ENCODE measurements at regions not wholly inside any gene's neighbourhood (a gene's known extent, or its start where the extent isn't known, plus 50 kb on each side); places are given as distances from the start of the nearest gene placed in this dataset.
"Not testable (repeated sequence)": the region's sequence is repeated elsewhere in the genome, so short reads cannot be mapped to it uniquely, and the experiment has no call there.

- no peaks in the 10 kb centered on the region for H3K79me2 ChIP-seq (ENCODE audit: control insufficient read depth, insufficient read depth, low read length)
- H4K20me1 ChIP-seq (ENCODE audit: control insufficient read depth, extremely low read depth, insufficient read depth, low read length) = no peaks in the 10 kb centered on the region
- no peak overlapping the region for H3K4me3 ChIP-seq (replicated peaks in 1 of 4; ENCODE audit: control extremely low read depth in 1 of 4, insufficient read depth in 1 of 4, low read depth in 3 of 4, low read length in 4 of 4)
- H3K27me3 ChIP-seq (ENCODE audit: control insufficient read depth, insufficient read depth, low read length) = no peaks in the 10 kb centered on the region
- no peak overlapping the region for H3K4me2 ChIP-seq (ENCODE audit: extremely low read depth, insufficient read depth, low read length)
- TF ChIP-seq EZH2 (IDR thresholded peaks at IDR 0.05; ENCODE audit: low read length, missing control alignments) (no peak), CTCF (conservative IDR thresholded peaks at IDR 0.05 in 1 of 2, IDR thresholded peaks at IDR 0.05 in 1 of 2; ENCODE audit: low read depth in 1 of 2, low read length in 2 of 2) (no peak)
- DNase-seq (ENCODE audit: low read depth in 2 of 2) = no peak
- H3K4me1 ChIP-seq (ENCODE audit: control insufficient read depth, extremely low read depth, insufficient read depth, low read length) = no peaks in the 10 kb centered on the region
- H3K27ac ChIP-seq (ENCODE audit: insufficient read depth, low read length) = no peak overlapping the region
- H2AFZ ChIP-seq (ENCODE audit: low read length) = no peak overlapping the region
- H3K9me3 ChIP-seq (ENCODE audit: control insufficient read depth, insufficient read depth, low read depth, low read length) = no peaks in the 10 kb centered on the region
- H3K9ac ChIP-seq (ENCODE audit: insufficient read depth, low read length) = no peak overlapping the region
- H3K36me3 ChIP-seq (ENCODE audit: control insufficient read depth, insufficient read depth, low read length) = no peaks in the 10 kb centered on the region
Measured at GRCh38 chr9:722388-722980, 119.0 kb upstream of the DMRT1 start.

- not testable (repeated sequence) for H2AFZ ChIP-seq (ENCODE audit: low read length); H4K20me1 ChIP-seq (ENCODE audit: control insufficient read depth, extremely low read depth, insufficient read depth, low read length); H3K9ac ChIP-seq (ENCODE audit: insufficient read depth, low read length); H3K4me1 ChIP-seq (ENCODE audit: control insufficient read depth, extremely low read depth, insufficient read depth, low read length); H3K27me3 ChIP-seq (ENCODE audit: control insufficient read depth, insufficient read depth, low read length); H3K36me3 ChIP-seq (ENCODE audit: control insufficient read depth, insufficient read depth, low read length); H3K79me2 ChIP-seq (ENCODE audit: control insufficient read depth, insufficient read depth, low read length); H3K9me3 ChIP-seq (ENCODE audit: control insufficient read depth, insufficient read depth, low read depth, low read length); H3K27ac ChIP-seq (ENCODE audit: insufficient read depth, low read length); H3K4me2 ChIP-seq (ENCODE audit: extremely low read depth, insufficient read depth, low read length); H3K4me3 ChIP-seq (replicated peaks in 1 of 4; ENCODE audit: control extremely low read depth in 1 of 4, insufficient read depth in 1 of 4, low read depth in 3 of 4, low read length in 4 of 4); DNase-seq (ENCODE audit: low read depth in 2 of 2)
Measured at GRCh38 chr9:724461-724860, 117.0 kb upstream of the DMRT1 start.

GRCh38 chr9:726005-726404, 115.5 kb upstream of the DMRT1 start:
- Histone ChIP-seq H3K9me3 (ENCODE audit: control insufficient read depth, insufficient read depth, low read depth, low read length) (no peaks in the 10 kb centered on the region), H4K20me1 (ENCODE audit: control insufficient read depth, extremely low read depth, insufficient read depth, low read length) (no peaks in the 10 kb centered on the region), H3K4me3 (replicated peaks in 1 of 4; ENCODE audit: control extremely low read depth in 1 of 4, insufficient read depth in 1 of 4, low read depth in 3 of 4, low read length in 4 of 4) (no peak overlapping the region), H2AFZ (ENCODE audit: low read length) (no peak overlapping the region), H3K36me3 (ENCODE audit: control insufficient read depth, insufficient read depth, low read length) (no peaks in the 10 kb centered on the region), H3K4me2 (ENCODE audit: extremely low read depth, insufficient read depth, low read length) (no peak overlapping the region), H3K9ac (ENCODE audit: insufficient read depth, low read length) (no peak overlapping the region), H3K79me2 (ENCODE audit: control insufficient read depth, insufficient read depth, low read length) (no peaks in the 10 kb centered on the region), H3K27me3 (ENCODE audit: control insufficient read depth, insufficient read depth, low read length) (no peaks in the 10 kb centered on the region), H3K4me1 (ENCODE audit: control insufficient read depth, extremely low read depth, insufficient read depth, low read length) (no peaks in the 10 kb centered on the region), H3K27ac (ENCODE audit: insufficient read depth, low read length) (no peak overlapping the region)
- no peak for DNase-seq (ENCODE audit: low read depth in 2 of 2)
- TF ChIP-seq EZH2 (IDR thresholded peaks at IDR 0.05; ENCODE audit: low read length, missing control alignments) = no peak
- TF ChIP-seq CTCF (conservative IDR thresholded peaks at IDR 0.05 in 1 of 2, IDR thresholded peaks at IDR 0.05 in 1 of 2; ENCODE audit: low read depth in 1 of 2, low read length in 2 of 2) = no peak

All from fibroblast of lung (primary cell).